GM23248 (cell line): ENCODE measurements at regions not wholly inside any gene's neighbourhood (a gene's known extent, or its start where the extent isn't known, plus 50 kb on each side); places are given as distances from the start of the nearest gene placed in this dataset.

Experiments used
- EZH2 ChIP-seq: fragments of 200-600 bp; sonication (generic); IDR thresholded peaks from 2 replicates; pipeline ENCODE4 v1.6.1; 2018; ENCODE audit warnings: antibody characterized with exemption, mild to moderate bottlenecking; ENCODE audit not compliant: insufficient read depth, poor library complexity, severe bottlenecking
- EZH2phosphoT487 ChIP-seq: fragments of 200-600 bp; sonication (generic); IDR thresholded peaks from 2 replicates; pipeline ENCODE4 v1.6.1; 2018; ENCODE audit warnings: antibody characterized with exemption, moderate library complexity, mild to moderate bottlenecking, low read depth; ENCODE audit not compliant: insufficient read depth

GRCh38 chr21:14863745-14864210, 201.0 kb downstream of the NRIP1 start:
- TF ChIP-seq EZH2 (no peak), EZH2phosphoT487 (no peak)
